ENCODE measurements at regions not wholly inside any gene's neighbourhood (a gene's known extent, or its start where the extent isn't known, plus 50 kb on each side); places are given as distances from the start of the nearest gene placed in this dataset.

DNA sequence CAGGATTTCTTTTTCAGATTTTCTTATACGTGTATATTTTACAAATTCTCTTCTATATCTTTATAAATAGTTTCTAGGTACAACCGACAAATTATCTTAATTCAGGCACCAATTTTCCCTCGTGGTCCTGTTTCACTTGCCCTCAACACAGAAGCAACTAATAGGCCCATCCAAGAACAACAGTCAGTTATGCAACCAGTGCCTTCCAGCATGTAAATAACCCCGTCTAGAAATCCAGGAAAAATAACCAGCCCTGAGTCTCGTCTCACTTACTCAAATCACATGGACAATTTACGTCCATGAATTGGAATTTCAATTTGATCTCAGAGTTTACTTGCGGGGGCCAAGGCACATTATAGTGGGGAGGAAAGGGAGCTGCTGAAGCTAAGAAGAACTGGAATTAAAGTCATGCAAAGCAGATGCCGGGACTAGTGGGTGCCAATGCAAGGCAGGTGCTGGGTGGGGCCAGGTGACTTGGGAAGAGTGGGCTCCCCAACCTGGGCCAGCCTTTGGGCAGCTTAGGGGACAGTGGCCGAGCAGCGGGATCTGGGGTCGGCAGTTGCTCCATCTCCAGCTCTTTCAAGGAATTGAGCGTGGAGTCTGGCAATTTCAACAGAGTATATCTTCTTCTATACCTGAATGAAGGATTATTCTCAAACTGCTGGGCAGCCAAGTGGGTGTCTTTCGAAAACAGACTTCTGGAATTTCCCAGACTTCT is 121.7 kb downstream of the EDN3 start:
- Mint-ChIP-seq H3K4me1 (no peaks in the 10 kb centered on the region), H3K27ac (no peak overlapping the region), H3K4me3 (no peak overlapping the region), H3K27me3 (peaks cover 0 to 14% (median 6%) of the 10 kb centered on the region in 5 donors), H3K36me3 (no peaks in the 10 kb centered on the region), H3K9me3 (peaks cover 0 to 2% (median 0%) of the 10 kb centered on the region in 11 donors)
- Histone ChIP-seq H3K36me3 (ENCODE audit: control insufficient read depth in 2 of 3, insufficient read depth in 3 of 3, low read length in 3 of 3) (no peaks in the 10 kb centered on the region), H3K9me3 (ENCODE audit: control insufficient read depth in 2 of 3, low read length in 3 of 3) (no peaks in the 10 kb centered on the region), H3K27me3 (ENCODE audit: control insufficient read depth in 2 of 2, insufficient read depth in 2 of 2, low read length in 2 of 2) (no peaks in the 10 kb centered on the region), H3K27ac (ENCODE audit: low read depth, low read length) (no peak overlapping the region), H3K4me1 (ENCODE audit: control insufficient read depth in 2 of 2, insufficient read depth in 2 of 2, low read length in 2 of 2) (no peaks in the 10 kb centered on the region), H3K4me3 (ENCODE audit: low read length) (no peak overlapping the region)
- intact Hi-C loops (cut with micrococcal nuclease) = no loop called here
- ATAC-seq (no peak), DNase-seq (no peak)
- POLR2A ChIA-PET = no interaction called here
- CTCF ChIA-PET = no interaction called here

GRCh38 chr20:59422872-59423544 is 122.6 kb downstream of the EDN3 start:
- Mint-ChIP-seq H3K27ac (no peak overlapping the region), H3K36me3 (no peaks in the 10 kb centered on the region), H3K4me3 (no peak overlapping the region), H3K4me1 (peaks cover 0 to 2% (median 0%) of the 10 kb centered on the region in 7 donors), H3K9me3 (peaks cover 0 to 3% (median 0%) of the 10 kb centered on the region in 11 donors), H3K27me3 (peaks cover 0 to 8% (median 0%) of the 10 kb centered on the region in 5 donors)
- ChIA-PET CTCF (no interaction called here), POLR2A (no interaction called here)
- intact Hi-C loops (cut with micrococcal nuclease) = no loop called here
- Histone ChIP-seq H3K9me3 (ENCODE audit: control insufficient read depth in 2 of 3, low read length in 3 of 3) (no peaks in the 10 kb centered on the region), H3K27me3 (ENCODE audit: control insufficient read depth in 2 of 2, insufficient read depth in 2 of 2, low read length in 2 of 2) (no peaks in the 10 kb centered on the region), H3K27ac (ENCODE audit: low read depth, low read length) (no peak overlapping the region), H3K4me1 (ENCODE audit: control insufficient read depth in 2 of 2, insufficient read depth in 2 of 2, low read length in 2 of 2) (no peaks in the 10 kb centered on the region), H3K36me3 (ENCODE audit: control insufficient read depth in 2 of 3, insufficient read depth in 3 of 3, low read length in 3 of 3) (no peaks in the 10 kb centered on the region), H3K4me3 (ENCODE audit: low read length) (no peak overlapping the region)
- ATAC-seq = no peak
- DNase-seq = no peak

DNA sequence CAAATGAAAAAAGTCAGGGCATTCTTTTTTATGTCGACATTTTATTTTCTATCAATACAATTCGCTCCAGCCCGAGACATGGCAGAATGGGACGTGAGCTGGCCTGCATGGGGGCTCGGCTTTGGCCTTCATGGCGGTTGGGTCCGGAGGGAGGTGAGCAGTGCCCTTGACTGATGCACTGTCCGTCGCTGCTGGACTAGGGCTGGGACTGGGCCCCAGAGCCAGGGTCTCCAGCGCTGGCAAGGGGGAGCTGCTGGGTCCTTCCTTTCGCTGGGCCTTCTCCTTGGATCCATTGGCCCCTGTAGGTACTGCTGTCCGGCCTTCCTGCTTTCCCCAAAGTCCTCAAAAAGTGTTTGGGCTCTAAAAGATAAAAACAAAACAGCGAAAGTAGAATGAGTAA is 124.6 kb downstream of the EDN3 start:
- Histone ChIP-seq H3K27ac (ENCODE audit: low read depth, low read length) (no peak overlapping the region), H3K4me3 (ENCODE audit: low read length) (no peak overlapping the region), H3K4me1 (ENCODE audit: control insufficient read depth in 2 of 2, insufficient read depth in 2 of 2, low read length in 2 of 2) (peaks cover 0 to 3% of the 10 kb centered on the region in 2 donors), H3K36me3 (ENCODE audit: control insufficient read depth in 2 of 3, insufficient read depth in 3 of 3, low read length in 3 of 3) (no peaks in the 10 kb centered on the region), H3K27me3 (ENCODE audit: control insufficient read depth in 2 of 2, insufficient read depth in 2 of 2, low read length in 2 of 2) (no peaks in the 10 kb centered on the region), H3K9me3 (ENCODE audit: control insufficient read depth in 2 of 3, low read length in 3 of 3) (no peaks in the 10 kb centered on the region)
- POLR2A ChIA-PET = no interaction called here
- Mint-ChIP-seq H3K27ac (no peak overlapping the region), H3K27me3 (peaks cover 0 to 5% (median 0%) of the 10 kb centered on the region in 5 donors), H3K36me3 (peaks cover 0 to 2% (median 0%) of the 10 kb centered on the region in 5 donors), H3K4me1 (peaks cover 4 to 18% (median 10%) of the 10 kb centered on the region in 7 donors), H3K9me3 (peaks cover 0 to 10% (median 0%) of the 10 kb centered on the region in 11 donors), H3K4me3 (no peak overlapping the region)
- intact Hi-C loops (cut with micrococcal nuclease) = no loop called here
- DNase-seq = no peak
- no peak for ATAC-seq
- CTCF ChIA-PET = no interaction called here

DNA sequence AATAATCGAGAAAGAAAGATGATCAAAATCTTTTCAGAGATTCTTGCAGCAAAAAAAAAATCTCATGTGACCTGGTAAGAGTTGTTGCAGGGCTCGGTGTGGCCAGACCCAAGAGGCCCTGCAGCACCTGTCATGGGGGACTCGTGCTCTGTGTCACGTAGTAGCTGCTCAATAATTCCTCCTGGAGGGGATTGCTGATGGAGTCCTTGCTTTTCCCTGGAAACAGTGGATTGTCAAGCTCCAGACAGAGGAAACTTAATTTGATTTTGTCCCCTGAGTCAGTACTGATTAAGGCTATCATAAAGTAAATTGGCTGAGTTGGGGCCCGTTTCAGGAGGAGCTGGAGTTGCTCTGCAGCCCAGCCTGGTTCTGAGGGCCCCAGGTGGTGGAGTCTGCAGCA is 125.2 kb downstream of the EDN3 start:
- no peaks in the 10 kb centered on the region for H3K27me3 ChIP-seq (ENCODE audit: control insufficient read depth in 2 of 2, insufficient read depth in 2 of 2, low read length in 2 of 2)
- H3K9me3 Mint-ChIP-seq = peaks cover 0 to 10% (median 0%) of the 10 kb centered on the region in 11 donors
- POLR2A ChIA-PET = no interaction called here
- intact Hi-C loops (cut with micrococcal nuclease) = no loop called here
- no peaks in the 10 kb centered on the region for H3K9me3 ChIP-seq (ENCODE audit: control insufficient read depth in 2 of 3, low read length in 3 of 3)
- peaks cover 0 to 3% of the 10 kb centered on the region in 2 donors for H3K4me1 ChIP-seq (ENCODE audit: control insufficient read depth in 2 of 2, insufficient read depth in 2 of 2, low read length in 2 of 2)
- ATAC-seq = no peak
- H3K36me3 Mint-ChIP-seq = peaks cover 0 to 2% (median 0%) of the 10 kb centered on the region in 5 donors
- H3K27me3 Mint-ChIP-seq = peaks cover 0 to 2% (median 0%) of the 10 kb centered on the region in 5 donors
- H3K4me3 ChIP-seq (ENCODE audit: low read length) = no peak overlapping the region
- no peak overlapping the region for H3K27ac ChIP-seq (ENCODE audit: low read depth, low read length)
- H3K36me3 ChIP-seq (ENCODE audit: control insufficient read depth in 2 of 3, insufficient read depth in 3 of 3, low read length in 3 of 3) = no peaks in the 10 kb centered on the region
- no peak overlapping the region for H3K27ac Mint-ChIP-seq
- H3K4me1 Mint-ChIP-seq = peaks cover 4 to 18% (median 10%) of the 10 kb centered on the region in 7 donors
- no peak overlapping the region for H3K4me3 Mint-ChIP-seq
- CTCF ChIA-PET = interaction anchor here (0.6 kb wide), 1 partner anchor 1247 kb away, joined by 3 read pairs; no protein-coding TSS in a partner anchor
- DNase-seq = no peak

DNA sequence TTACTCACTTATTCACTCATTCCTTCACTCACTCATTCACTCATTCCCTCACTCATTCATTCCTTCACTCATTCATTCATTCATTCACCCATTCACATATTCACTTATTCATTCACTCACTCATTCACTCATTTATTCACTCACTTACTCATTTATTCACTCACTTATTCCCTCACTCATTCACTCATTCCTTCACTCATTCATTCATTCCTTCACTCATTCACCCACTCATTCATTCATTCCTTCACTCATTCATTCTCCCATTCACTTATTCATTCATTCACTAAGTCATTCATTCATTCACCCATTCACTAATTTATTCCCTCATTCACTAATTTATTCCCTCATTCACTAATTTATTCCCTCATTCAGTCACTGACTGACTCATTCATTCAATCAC is 127.6 kb downstream of the EDN3 start:
- Mint-ChIP-seq H3K4me1 (peaks cover 4 to 18% (median 10%) of the 10 kb centered on the region in 7 donors), H3K27ac (no peak overlapping the region), H3K9me3 (peaks cover 0 to 10% (median 0%) of the 10 kb centered on the region in 11 donors), H3K27me3 (peaks cover 0 to 5% (median 4%) of the 10 kb centered on the region in 5 donors), H3K36me3 (peaks cover 0 to 2% (median 0%) of the 10 kb centered on the region in 5 donors), H3K4me3 (no peak overlapping the region)
- Histone ChIP-seq H3K4me1 (ENCODE audit: control insufficient read depth in 2 of 2, insufficient read depth in 2 of 2, low read length in 2 of 2) (peaks cover 0 to 3% of the 10 kb centered on the region in 2 donors), H3K36me3 (ENCODE audit: control insufficient read depth in 2 of 3, insufficient read depth in 3 of 3, low read length in 3 of 3) (no peaks in the 10 kb centered on the region), H3K9me3 (ENCODE audit: control insufficient read depth in 2 of 3, low read length in 3 of 3) (no peaks in the 10 kb centered on the region), H3K27me3 (ENCODE audit: control insufficient read depth in 2 of 2, insufficient read depth in 2 of 2, low read length in 2 of 2) (no peaks in the 10 kb centered on the region), H3K27ac (ENCODE audit: low read depth, low read length) (no peak overlapping the region), H3K4me3 (ENCODE audit: low read length) (no peak overlapping the region)
- ChIA-PET POLR2A (no interaction called here), CTCF (no interaction called here)
- DNase-seq (no peak), ATAC-seq (no peak)
- intact Hi-C loops (cut with micrococcal nuclease) = no loop called here

DNA sequence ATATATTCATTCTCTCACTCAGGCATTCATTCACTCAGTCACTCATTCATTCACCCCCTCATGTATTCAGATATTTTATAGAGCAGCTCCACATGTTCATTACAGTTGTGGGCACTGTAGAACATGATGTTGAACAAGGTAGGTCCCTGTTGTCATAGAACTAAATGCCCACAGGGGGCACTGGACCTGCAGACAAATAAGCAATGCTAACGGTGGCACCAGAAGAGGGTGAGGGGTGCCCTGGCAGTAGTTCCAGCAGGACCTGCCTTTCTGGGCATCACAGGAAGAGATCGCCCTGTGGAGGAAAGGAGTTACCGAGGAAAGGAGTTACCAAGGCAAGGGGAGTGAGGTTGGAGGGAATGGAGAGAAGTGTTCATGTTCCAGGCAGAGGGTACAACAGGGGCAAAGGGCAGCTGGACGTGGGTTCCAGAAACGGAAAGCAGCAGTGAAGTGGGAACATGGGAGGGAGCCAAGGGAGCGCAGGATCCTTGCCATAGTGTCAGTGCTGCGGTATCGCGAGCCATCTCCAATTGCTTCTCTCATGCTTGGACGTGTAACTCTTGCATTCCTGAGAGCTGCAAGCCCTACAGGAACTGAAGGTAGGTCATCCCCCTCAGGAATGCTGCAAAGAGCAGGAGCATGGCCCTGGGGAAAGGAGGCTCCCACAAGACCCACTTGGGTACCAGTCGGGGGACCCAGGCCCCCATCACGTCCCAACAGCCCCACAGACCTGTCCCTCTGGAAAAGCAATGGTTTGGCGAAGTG is 128.2 kb downstream of the EDN3 start:
- H3K27me3 Mint-ChIP-seq = peaks cover 6 to 10% (median 7%) of the 10 kb centered on the region in 5 donors
- Histone ChIP-seq H3K27ac (ENCODE audit: low read depth, low read length) (no peak overlapping the region), H3K4me1 (ENCODE audit: control insufficient read depth in 2 of 2, insufficient read depth in 2 of 2, low read length in 2 of 2) (peaks cover 0 to 3% of the 10 kb centered on the region in 2 donors), H3K36me3 (ENCODE audit: control insufficient read depth in 2 of 3, insufficient read depth in 3 of 3, low read length in 3 of 3) (no peaks in the 10 kb centered on the region), H3K27me3 (ENCODE audit: control insufficient read depth in 2 of 2, insufficient read depth in 2 of 2, low read length in 2 of 2) (no peaks in the 10 kb centered on the region), H3K4me3 (ENCODE audit: low read length) (no peak overlapping the region), H3K9me3 (ENCODE audit: control insufficient read depth in 2 of 3, low read length in 3 of 3) (no peaks in the 10 kb centered on the region)
- DNase-seq (no peak), ATAC-seq (no peak)
- H3K9me3 Mint-ChIP-seq = peaks cover 0 to 10% (median 0%) of the 10 kb centered on the region in 11 donors
- ChIA-PET CTCF (no interaction called here), POLR2A (no interaction called here)
- peaks cover 4 to 18% (median 10%) of the 10 kb centered on the region in 7 donors for H3K4me1 Mint-ChIP-seq
- peak overlapping the region in 8 of 10 donors; percentile 7 to 63 (median 53) for H3K4me3 Mint-ChIP-seq
- H3K27ac Mint-ChIP-seq = peak overlapping the region in 3 of 9 donors; percentile 26 to 44 (median 26)
- intact Hi-C loops (cut with micrococcal nuclease) = no loop called here
- H3K36me3 Mint-ChIP-seq = peaks cover 0 to 2% (median 0%) of the 10 kb centered on the region in 5 donors
